OCI-M2 (cell line): ENCODE measurements at regions not wholly inside any gene's neighbourhood (a gene's known extent, or its start where the extent isn't known, plus 50 kb on each side); places are given as distances from the start of the nearest gene placed in this dataset.

Source experiments
- DNase-seq: peaks from one replicate; lab custom pipeline; 2025; ENCODE audit not compliant: unreplicated experiment; lab: John Stamatoyannopoulos, UW

GRCh38 chr6:90406142-90406794 is 109.6 kb upstream of the BACH2 start:
- DNase-seq = no peak

- peak; percentile 49 for DNase-seq
Observed at GRCh38 chr6:90403489-90404381, 107.1 kb upstream of the BACH2 start.

DNA sequence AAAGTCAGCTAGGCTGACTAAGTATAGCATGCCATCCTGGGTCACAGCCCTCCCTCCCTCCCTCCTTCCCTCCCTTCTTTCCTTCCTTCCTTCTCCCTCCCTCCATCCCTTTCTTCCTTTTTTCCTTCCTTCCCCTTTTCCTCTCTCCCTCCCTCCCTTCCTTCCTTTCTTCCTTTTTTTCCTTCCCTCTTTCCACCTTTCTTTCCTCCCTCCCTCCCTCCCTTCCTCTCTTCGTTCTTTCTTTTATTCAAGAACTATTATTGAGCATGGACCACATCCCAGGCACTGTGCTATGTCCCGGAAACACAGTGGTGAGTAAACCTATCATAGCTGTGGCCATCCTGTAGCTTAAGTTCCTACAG is 106.2 kb upstream of the BACH2 start:
- DNase-seq = no peak

GRCh38 chr6:90401933-90402830 is 105.5 kb upstream of the BACH2 start:
- DNase-seq = no peak

DNA sequence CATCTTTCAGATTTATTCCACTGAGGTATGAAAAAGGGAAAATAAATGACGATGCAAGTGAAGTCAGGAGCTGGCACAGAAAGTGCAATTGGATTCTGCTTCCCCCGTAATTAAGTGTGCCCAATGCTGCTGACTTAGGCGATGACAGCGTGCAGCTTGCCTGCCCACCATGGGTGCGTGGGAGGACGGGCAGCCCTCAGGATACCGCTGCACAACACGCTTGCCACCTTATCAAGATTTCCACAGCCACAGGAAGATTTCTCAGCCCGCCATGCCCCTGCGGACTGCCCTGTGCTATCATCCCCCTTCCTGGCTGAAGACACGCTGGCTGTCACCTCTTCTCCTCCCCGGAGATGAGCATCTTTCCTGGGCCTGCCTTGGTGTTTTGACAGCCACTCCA is 103.3 kb upstream of the BACH2 start:
- no peak for DNase-seq

- DNase-seq = no peak
Observed at GRCh38 chr6:90397929-90398674, 101.5 kb upstream of the BACH2 start.

DNA sequence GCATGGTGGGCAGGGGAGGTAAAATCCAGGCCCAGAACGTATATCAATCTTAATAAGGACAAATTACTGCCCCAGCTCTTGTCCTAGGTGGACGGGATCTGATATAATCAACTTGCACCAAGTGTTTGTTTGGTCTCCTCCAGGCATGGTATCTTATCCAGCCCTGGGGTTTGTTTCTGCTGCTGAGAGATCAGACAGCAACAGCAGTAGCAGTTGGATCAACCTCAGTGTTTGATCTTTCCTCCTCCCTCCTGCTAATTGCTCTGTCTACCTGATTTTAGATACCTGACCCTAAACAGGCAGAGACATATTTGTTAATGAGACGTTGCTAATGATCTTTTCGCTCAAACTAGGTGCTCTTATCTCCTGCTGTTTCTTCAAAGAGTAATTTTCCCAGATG is 100.4 kb upstream of the BACH2 start:
- no peak for DNase-seq

DNA sequence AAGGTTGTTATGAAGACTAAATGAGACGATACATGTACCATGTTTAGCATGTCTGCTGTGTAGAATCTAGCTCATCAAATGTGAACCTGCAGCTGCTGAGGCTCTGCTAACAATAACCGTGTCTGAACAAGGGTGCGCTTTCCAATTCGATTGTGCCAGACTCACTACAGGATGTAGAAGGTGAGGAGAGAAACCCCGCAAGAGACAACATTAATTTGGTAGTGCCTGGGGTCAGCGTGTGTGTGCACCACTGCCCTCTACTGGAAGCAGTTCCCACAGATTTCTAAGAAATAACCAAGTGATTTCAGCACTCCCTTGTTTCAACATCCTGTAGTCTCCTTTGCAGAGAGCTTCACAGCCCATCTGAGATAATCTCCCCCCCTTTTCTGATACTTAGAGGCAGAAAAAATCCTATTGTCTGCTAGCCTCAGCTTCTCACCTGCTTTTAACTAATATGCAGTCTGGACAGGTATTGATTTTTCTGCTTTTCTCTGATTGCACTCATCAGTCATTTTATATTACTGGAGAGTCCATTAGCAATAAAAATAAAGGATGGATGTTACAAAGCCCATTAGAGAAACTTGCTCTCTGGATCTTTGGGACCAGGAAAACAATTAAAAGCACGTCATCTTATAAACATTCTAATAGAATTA is 96.7 kb upstream of the BACH2 start:
- no peak for DNase-seq

GRCh38 chr6:90390379-90390778 is 93.7 kb upstream of the BACH2 start:
- no peak for DNase-seq

DNA sequence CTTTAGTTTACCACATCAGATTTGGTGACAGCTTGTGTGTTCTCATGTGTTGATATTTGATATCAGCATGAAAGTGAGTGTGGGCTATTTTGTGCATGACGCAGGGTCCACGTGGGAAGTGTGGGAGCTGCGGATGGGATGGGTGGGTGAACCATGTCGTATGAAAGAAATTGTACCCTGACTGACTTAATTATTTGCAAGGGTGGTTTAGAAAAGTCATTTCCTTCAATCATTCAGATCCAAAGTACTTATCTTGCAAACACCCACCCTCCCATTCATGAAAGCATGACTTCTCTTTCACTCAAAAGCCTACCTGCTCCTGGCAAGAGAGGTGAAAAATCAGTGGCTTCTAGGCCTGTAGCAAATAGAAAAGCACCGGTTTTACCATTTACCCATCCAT is 91.8 kb upstream of the BACH2 start:
- DNase-seq = no peak

DNA sequence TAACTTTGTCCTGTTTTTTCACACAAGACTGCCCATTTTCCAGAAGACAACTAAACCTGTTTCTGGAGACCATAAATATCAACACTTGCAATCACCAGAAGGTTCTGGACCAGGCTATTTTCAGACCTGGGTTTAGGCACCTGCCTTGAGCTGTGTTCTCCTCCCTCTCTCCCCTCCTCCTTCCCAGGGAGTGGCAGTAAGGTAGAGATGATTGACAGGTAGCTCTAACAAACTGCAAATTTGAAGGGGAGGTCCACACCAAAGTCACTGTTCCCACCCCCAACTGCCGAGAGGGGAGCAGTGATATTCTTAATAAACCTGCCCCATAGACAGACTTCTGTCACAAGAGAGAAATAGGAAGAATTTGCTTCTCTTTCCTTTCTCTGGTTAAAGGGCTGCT is 91.2 kb upstream of the BACH2 start:
- DNase-seq = no peak

- DNase-seq = no peak
Observed at GRCh38 chr6:90387383-90387775, 90.7 kb upstream of the BACH2 start.

DNA sequence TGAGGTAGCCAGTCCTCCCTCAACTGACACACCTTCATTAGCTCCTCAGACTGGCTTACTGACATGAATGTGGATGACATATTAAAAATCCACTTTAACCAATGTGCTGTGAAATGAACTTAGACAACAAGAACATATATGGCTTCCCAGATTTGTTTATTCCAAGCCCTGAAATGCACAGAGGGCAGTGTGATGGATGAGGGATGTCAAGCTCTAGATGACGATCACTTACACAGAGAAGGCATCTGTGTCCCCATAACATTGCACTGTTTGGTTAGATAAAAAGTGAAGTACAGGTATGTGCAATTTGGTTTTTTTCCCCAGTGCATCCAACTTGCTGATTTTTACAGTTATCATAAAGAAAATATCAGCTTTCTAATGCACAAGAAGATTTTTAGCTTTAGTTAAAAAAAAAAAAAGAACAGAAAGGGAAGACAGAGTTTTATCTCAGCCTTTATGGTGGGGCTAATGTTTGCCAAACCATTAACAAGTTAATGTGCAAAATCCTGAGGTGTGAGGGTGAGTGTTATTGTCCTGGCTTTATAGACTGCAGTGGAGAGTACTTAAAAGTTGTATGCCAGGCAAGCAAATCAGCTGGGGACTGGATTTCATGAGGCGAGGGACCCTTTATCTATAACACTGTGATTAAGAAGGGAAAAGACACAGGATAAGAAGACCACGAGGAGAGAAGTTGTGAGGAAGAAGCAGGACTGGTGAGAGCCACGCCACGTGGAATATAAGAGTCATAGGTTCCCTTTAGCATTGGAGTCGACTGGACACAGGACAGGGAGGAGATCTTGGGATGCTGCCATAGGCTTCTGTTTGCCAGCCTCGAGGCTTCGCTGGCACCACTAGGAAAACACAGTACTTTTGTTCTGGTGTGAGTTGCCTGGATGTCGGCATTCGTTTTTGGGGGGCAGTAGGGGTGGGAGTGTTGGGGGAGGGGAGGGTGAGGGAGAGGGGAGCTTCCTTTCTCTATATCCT is 90.0 kb upstream of the BACH2 start:
- DNase-seq = no peak

DNA sequence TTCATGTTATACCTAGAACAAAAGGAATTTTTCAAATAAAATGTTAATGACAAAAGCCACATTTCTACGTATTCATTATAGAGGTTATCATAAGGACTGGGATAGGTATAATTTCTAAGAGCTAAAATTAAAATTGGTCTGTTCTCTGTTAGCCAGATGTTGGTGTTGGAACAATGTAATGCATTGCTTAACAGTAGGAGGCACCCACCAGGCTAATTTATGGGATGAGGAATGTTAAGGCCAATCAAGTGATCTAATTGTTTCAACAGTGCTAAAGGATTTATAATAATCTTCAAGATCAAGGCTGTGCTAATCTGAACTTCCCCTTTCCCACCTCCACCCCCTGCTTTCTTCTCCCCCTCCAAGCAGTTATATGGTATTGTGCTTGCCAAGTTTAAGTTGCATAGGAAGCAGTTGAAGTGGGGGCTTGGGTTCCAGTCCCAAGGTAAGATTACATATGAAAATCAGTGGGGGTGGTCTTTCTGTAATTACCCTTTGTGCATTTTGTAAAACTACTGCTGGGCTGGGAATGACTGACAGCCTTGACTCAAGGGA is 89.2 kb upstream of the BACH2 start:
- no peak for DNase-seq

DNA sequence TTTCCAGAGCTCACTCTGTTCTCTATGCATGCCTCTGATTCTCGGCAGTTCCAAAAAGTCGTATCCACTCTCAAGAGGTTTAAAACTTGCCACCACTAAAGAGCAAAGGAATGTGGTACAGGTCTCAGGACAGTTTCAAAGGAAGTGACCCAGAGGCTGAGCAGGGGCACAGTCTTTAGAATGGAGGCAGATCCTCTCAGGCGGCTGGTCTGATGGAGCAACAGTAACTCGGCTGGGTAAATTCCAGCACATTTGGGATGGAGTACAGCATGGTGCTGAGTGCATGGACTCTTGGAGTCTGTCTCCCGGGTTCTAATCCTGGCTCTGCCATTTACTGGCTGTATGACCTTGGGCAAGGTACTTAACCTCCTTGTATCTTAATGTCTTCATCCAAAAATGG is 88.1 kb upstream of the BACH2 start:
- no peak for DNase-seq

- no peak for DNase-seq
Observed at GRCh38 chr6:90383196-90383822, 86.7 kb upstream of the BACH2 start.

- no peak for DNase-seq
Observed at GRCh38 chr6:90382760-90383159, 86.1 kb upstream of the BACH2 start.

- no peak for DNase-seq
Observed at GRCh38 chr6:90375681-90376439, 79.2 kb upstream of the BACH2 start.
